ENCODE measurements at regions not wholly inside any gene's neighbourhood (a gene's known extent, or its start where the extent isn't known, plus 50 kb on each side); places are given as distances from the start of the nearest gene placed in this dataset.

GRCh38 chr9:28805197-28805596 is 1231.9 kb upstream of the C9orf72 start:
- Histone ChIP-seq H3K4me2 (ENCODE audit: low read length) (no peak overlapping the region), H3K4me3 (replicated peaks in 1 of 2; ENCODE audit: low read depth in 1 of 2, low read length in 2 of 2) (no peak overlapping the region), H3K79me2 (ENCODE audit: insufficient read depth, low read length) (no peaks in the 10 kb centered on the region), H3K36me3 (ENCODE audit: control insufficient read depth in 1 of 2, insufficient read depth in 2 of 2, low read length in 2 of 2) (no peaks in the 10 kb centered on the region), H4K20me1 (ENCODE audit: insufficient read depth) (no peaks in the 10 kb centered on the region), H2AFZ (ENCODE audit: low read depth, low read length, poor library complexity, severe bottlenecking) (no peak overlapping the region), H3K27ac (ENCODE audit: low read depth, low read length) (no peak overlapping the region), H3K9me2 (ENCODE audit: insufficient read depth) (no peaks in the 10 kb centered on the region), H3K9ac (ENCODE audit: low read length) (no peak overlapping the region), H3K9me3 (ENCODE audit: control insufficient read depth in 1 of 2, insufficient read depth in 1 of 2, low read depth in 1 of 2, low read length in 2 of 2) (no peaks in the 10 kb centered on the region), H3K27me3 (ENCODE audit: insufficient read depth, low read length) (no peaks in the 10 kb centered on the region), H3K4me1 (ENCODE audit: control insufficient read depth in 1 of 2, insufficient read depth in 2 of 2, low read length in 2 of 2) (peaks cover 0 to 4% of the 10 kb centered on the region in 2 experiments; a peak in 1 of 4 replicates)
- ATAC-seq (no peak), DNase-seq (ENCODE audit: low read depth, low spot score) (no peak)
- POLR2A ChIA-PET: no interaction called here
- RAD21 ChIA-PET (ENCODE audit: low non-redundant PET in 1 of 2, low total read pairs in 2 of 2, uncharacterized antibody in 2 of 2, unreplicated experiment in 2 of 2): no interaction called here
- TF ChIP-seq EZH2 (IDR thresholded peaks at IDR 0.05): no peak
- TF ChIP-seq MAX (IDR thresholded peaks at IDR 0.05): no peak
- TF ChIP-seq SIN3A (IDR thresholded peaks at IDR 0.05; ENCODE audit: low read depth): no peak
- TF ChIP-seq ZNF274 (IDR thresholded peaks at IDR 0.05; ENCODE audit: low read depth, low read length): no peak
- no peak for TF ChIP-seq POLR2A (IDR thresholded peaks at IDR 0.05; ENCODE audit: borderline replicate concordance, extremely low read depth, insufficient read depth, insufficient read length)
- no peak for TF ChIP-seq ATF3 (IDR thresholded peaks at IDR 0.05)
- TF ChIP-seq EZH2phosphoT487 (IDR thresholded peaks at IDR 0.05; ENCODE audit: borderline replicate concordance): no peak
- no peak for TF ChIP-seq FOSL1 (IDR thresholded peaks at IDR 0.05; ENCODE audit: low read depth)
- TF ChIP-seq RAD21 (IDR thresholded peaks at IDR 0.05; ENCODE audit: low read depth): no peak
- no peak for TF ChIP-seq YY1 (IDR thresholded peaks at IDR 0.05; ENCODE audit: extremely low read depth, insufficient replicate concordance, low read depth, low read length)
- TF ChIP-seq POLR2AphosphoS5 (IDR thresholded peaks at IDR 0.05; ENCODE audit: low read depth, low read length): no peak
- TF ChIP-seq ZFX (IDR thresholded peaks at IDR 0.05): no peak
- TF ChIP-seq CBX3 (IDR thresholded peaks at IDR 0.05; ENCODE audit: low read depth): no peak
- TF ChIP-seq ELF1 (IDR thresholded peaks at IDR 0.05; ENCODE audit: borderline replicate concordance, low read depth): no peak
- TF ChIP-seq CTCF (IDR thresholded peaks at IDR 0.05 in 2 of 3, conservative IDR thresholded peaks at IDR 0.05 in 1 of 3; ENCODE audit: borderline replicate concordance in 1 of 3, insufficient read depth in 1 of 3, low read depth in 2 of 3, low read length in 2 of 3): no peak
- no peak for TF ChIP-seq SRF (IDR thresholded peaks at IDR 0.05; ENCODE audit: low read depth)
- no peak for TF ChIP-seq EGR1 (IDR thresholded peaks at IDR 0.05; ENCODE audit: low read depth)
- no peak for TF ChIP-seq ZBTB33 (IDR thresholded peaks at IDR 0.05; ENCODE audit: extremely low read depth, insufficient replicate concordance, low read length)
- no peak for TF ChIP-seq SP1 (IDR thresholded peaks at IDR 0.05; ENCODE audit: low read depth)
- intact Hi-C loops (cut with micrococcal nuclease): no loop called here
- CTCF ChIA-PET: no interaction called here
- no TSS peak for BruUV-seq (replicated peaks)
